NB4 (cell line): ENCODE measurements at regions not wholly inside any gene's neighbourhood (a gene's known extent, or its start where the extent isn't known, plus 50 kb on each side); places are given as distances from the start of the nearest gene placed in this dataset.

ENCODE experiments used
- MYC ChIP-seq: IDR thresholded peaks from 2 replicates; pipeline ENCODE4 v1.6.1; 2011; ENCODE audit warnings: low read depth, low read length
- POLR2A ChIP-seq: IDR thresholded peaks from 2 replicates; pipeline ENCODE4 v1.6.1; 2011; ENCODE audit warnings: mild to moderate bottlenecking; ENCODE audit not compliant: insufficient read length; ENCODE audit errors: extremely low read depth
- TF ChIP-seq, protein P1 (sequence below): IDR thresholded peaks from one replicate; pipeline ENCODE4 v1.5.1; 2012; ENCODE audit warnings: low read depth, low read length

DNA sequence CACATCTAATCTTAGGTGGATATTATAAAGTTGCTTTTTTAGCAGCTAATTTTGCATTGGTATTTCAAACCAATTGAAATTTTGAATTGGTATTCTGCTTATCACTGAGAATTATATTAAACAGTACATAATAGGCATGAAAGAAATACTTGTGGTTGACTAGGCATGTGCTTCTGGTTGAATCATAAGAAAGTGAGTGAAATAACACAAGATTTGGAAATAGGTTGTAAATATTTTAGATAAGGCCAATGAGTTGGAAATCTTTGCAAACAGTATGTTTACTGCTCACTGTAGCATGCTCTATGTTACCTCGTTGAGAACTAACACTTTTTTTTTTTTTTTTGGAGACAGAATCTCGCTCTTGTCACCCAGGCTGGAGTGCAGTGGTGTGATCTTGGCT, 66.8 kb upstream of the RFC3 start:
- TF ChIP-seq POLR2A: no peak
- TF ChIP-seq, protein P1, sequence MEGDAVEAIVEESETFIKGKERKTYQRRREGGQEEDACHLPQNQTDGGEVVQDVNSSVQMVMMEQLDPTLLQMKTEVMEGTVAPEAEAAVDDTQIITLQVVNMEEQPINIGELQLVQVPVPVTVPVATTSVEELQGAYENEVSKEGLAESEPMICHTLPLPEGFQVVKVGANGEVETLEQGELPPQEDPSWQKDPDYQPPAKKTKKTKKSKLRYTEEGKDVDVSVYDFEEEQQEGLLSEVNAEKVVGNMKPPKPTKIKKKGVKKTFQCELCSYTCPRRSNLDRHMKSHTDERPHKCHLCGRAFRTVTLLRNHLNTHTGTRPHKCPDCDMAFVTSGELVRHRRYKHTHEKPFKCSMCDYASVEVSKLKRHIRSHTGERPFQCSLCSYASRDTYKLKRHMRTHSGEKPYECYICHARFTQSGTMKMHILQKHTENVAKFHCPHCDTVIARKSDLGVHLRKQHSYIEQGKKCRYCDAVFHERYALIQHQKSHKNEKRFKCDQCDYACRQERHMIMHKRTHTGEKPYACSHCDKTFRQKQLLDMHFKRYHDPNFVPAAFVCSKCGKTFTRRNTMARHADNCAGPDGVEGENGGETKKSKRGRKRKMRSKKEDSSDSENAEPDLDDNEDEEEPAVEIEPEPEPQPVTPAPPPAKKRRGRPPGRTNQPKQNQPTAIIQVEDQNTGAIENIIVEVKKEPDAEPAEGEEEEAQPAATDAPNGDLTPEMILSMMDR: no peak
- no peak for TF ChIP-seq MYC
